GM21825 (cell line): ENCODE measurements at regions not wholly inside any gene's neighbourhood (a gene's known extent, or its start where the extent isn't known, plus 50 kb on each side); places are given as distances from the start of the nearest gene placed in this dataset.

ENCODE experiments used
- ATAC-seq: cut with Tn5 transposase; IDR thresholded peaks from one replicate; pipeline ENCODE4 v1.9.1; 2021; ENCODE audit warnings: mild to moderate bottlenecking, moderate library complexity; ENCODE audit not compliant: unreplicated experiment

DNA sequence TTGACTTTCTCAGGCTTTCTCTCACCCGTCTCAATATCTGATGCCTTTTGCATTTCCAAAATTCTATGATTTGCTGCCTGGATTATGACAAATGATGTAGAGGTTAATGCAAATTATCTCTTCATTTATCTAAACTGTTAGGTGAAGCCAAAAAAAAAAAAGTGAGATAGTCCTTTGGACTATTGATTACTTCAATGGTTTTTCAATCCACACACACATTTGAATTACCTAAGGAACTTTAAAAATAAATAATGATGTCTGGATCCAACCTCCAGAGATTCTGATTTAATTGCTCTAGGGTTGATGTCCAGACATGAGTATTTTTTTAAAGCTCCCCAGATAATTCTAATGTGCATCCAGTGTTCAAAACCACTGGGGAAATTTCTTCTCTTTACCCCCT lies 379.4 kb downstream of the SPATA31D1 start:
- no peak for ATAC-seq

DNA sequence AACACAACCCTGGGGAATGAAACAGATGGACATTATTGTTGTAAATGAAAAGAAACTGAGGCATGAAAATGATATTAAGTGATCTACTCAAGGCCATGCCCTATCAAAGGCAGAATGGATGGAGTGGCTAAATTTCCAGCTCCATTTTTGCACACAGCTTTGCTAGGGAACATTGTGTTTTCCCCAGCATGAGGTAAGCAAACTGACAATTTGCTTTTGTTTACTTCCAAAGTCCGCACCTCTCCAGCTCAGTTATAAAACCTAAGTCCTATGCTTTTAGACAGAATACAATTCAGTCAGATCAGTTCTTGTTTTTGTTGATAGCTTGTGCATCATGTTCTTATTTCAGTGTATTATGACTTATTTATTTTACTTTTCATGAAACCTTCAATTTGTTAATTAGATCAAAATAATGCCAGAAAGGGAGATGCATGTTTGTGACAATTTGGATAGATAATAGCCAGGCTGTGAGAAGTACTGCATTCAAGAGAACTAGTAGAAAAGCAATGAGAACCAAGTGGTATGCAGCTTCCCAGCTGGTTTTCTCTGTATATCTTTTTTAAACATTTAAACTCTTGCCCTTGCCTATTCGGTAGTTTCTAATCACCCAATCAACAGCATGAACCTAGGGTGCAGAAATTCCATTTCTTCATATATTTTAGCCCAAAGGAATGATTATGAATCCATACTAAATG lies 380.8 kb downstream of the SPATA31D1 start:
- no peak for ATAC-seq

DNA sequence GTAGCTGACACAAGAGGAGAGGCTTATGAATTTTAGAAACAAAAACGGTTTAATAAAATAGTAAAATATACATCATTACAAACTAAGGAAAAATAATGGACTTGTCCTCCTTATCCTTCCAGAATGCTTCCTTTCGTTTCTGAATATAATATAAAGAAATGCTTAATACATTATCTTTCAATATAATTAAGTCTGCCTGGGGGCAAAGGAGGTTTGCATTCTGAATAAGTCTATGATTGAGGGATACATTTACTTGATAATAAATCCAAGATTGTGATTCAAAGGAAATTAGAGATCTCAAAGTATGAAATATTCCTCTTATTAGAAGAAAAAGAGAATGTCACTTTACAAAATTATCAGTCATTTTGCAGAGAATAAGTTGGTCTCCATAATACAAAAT lies 386.5 kb downstream of the SPATA31D1 start:
- ATAC-seq, result no peak

DNA sequence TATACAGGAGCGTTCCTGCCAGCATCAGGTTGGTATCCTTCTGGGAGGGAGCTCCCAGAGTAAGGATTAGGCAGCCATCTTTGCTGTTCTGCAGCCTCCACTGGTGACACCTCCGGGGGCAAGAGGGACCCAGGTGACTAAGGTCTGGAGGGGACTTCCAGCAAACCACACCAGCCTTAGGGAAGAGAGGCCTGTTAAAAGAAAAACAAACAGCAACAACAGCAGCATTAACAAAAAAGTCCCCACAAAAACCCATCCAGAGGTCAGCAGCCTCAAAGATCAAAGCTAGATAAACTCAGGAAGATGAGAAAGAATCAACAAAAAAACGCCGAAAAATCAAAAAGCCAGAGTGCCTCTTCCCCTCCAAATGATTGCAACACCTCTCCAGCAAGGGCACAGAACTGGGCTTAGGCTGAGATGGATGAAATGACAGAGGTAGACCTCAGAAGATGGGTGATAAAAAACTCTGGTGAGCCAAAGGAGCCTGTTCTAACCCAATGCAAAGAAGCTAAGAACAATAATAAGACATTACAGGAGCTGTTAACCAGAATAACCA lies 388.2 kb downstream of the SPATA31D1 start:
- ATAC-seq, result no peak

DNA sequence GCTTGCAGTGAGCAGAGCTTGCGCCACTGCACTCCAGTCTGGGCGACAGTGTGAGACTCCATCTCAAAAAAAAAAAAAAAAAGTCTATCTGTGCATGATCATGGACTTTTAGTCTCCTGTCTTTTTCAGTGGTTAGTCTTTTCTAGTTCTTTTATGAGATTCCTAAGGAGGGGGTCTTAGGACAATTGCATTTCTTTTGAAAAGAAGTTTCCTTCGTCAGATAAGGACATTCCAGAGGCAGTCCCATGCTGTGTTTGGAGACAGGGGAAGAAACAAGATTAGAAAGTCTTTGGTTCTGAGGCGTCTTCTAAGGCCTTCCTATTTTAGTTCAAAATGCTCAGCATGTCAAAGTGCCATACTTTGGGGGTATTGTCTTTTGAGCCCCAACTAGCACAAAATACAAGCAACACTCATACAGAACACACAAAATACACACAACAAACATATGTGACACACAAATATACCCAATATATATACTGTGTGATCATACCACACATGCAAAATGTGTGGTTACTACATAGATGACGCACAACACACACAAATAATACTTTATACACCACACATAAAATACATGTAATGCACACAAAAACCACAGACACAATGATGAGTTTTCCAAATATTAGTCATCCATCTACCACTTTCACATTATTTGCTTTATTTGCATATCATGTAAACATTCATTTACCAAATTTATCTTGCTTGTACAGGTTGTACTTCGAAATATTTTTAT lies 394.5 kb downstream of the SPATA31D1 start:
- no peak for ATAC-seq

DNA sequence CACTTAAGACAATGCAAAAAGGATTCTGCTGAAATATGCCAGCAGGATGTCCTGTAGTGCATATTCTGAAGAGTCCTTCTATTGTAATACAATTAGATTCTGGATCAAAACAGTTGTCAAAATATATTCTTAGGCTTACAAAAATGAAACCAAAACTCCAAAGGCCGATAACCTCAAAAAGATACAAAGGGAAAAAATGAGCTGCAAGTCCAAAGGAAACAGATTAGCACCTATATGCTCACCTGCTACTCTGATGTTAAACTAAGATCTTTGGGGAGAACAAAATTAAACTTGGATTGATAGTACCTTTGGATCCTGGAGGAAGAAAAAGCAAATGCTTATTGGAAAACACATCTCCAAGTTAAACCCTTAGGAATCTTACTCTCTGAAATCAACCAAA lies 397.1 kb downstream of the SPATA31D1 start:
- ATAC-seq, result no peak

DNA sequence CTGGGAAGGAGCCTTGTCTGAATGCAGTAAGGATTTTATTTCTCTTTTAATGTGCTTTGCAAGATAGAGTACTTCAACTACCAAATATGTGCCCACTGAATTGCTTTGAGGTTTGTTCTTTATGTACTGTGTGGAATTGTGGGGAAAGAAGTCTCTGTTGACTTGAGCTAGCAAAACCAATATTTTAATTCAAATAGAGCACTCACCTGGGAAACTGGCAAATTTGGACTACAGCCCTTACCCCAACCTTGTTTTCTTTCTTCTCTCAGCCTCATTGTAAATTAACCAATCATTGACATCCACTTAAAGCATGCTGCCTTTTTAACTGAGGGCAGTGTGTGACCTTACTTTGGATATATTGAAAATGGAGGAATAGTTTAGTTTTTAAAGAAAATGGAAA lies 409.0 kb downstream of the SPATA31D1 start:
- no peak for ATAC-seq

DNA sequence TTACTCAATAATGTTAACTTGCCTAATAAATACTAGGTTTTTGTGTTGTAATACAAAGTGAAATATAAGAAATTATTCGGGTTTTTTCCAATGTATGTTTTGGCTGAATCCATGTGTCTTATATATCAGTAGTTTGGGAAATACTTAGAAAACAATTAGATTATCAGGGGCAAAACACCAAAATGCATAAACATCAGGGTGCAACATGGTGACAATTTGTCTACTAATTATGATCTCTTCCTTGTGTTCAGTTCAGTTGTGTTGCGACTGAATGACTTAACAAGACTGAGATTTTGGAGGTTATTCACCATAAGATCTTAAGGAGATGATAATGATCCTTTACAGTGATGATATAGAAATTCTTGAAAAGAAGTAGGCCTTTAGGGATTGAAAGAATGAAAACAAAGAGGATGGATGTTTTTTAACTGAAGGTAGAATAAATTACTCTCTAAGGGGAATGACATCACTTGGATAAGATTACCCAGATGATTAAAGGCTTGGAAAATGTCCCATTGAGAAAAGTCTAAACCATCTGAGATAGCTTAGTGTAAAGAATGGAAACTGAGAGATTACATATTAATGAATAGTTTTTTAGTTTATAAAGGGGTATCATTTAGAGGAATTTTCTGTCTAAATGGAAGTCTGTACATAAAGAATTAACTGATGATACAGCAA lies 415.8 kb downstream of the SPATA31D1 start:
- no peak for ATAC-seq

DNA sequence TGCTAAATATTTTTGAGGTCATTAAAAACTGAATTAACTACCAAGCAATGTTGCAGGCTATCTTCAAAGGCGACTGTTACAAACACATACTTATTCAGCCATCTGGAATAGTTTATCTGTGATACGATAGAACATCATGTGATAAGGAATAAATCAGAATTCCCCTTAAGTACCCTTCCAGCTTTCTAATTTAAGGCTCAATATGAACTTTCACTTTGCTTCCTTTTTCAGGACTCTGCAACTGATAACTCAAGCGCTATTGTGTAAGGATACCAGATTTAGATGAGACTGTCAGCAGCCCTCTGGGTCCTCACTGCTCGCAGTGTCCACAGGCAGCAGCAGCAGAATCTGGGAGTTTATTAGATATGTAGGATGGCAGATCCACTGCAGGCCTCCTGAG lies 416.3 kb downstream of the SPATA31D1 start:
- ATAC-seq, result no peak

DNA sequence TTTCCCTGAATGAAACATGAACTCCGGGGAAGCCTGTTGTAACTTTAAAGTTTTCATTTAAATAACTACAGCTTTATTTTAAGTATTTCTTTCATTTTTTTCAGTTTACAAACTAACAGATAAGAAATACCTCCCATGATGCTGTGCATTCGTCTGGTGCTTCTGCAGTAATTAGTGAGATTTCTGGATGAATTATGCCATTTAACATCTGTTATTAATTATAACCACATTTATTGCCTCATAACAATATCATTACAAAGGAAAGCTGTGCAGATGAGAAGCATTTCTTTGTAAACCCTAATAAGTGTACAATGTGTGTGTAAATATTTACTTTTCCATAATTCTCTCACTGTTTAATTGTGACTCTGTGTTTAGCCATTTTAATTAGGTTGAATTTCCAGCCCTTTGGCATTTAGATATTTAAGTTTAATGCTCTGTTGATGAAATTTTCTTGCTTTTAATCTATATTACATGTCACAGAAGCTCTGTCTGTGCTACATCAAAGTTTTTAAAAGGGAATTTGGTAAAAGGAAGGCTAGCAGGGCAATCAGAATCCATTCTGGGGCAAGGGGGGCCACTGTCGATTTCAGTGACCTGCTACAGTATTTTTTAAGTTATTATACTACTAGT lies 418.0 kb downstream of the SPATA31D1 start:
- ATAC-seq, result no peak

DNA sequence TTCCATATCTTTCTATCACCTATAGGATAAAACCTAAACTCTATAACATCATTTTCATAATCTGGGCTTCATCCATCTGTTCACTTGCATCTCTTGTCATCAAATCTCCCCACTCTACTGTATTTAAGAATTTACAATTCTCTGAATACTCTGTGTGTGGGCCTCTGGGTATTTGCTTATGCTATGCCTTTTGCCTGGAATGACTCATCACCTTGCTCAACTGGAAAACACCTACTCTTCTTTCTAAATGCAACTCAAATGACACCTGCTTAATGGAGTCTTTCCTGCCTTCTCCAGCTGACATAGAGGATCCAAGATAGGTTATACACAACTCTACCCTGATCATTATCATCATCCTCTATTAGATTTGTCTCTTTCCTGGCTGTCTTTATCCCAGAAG lies 421.7 kb downstream of the SPATA31D1 start:
- ATAC-seq, result peak; percentile 93

DNA sequence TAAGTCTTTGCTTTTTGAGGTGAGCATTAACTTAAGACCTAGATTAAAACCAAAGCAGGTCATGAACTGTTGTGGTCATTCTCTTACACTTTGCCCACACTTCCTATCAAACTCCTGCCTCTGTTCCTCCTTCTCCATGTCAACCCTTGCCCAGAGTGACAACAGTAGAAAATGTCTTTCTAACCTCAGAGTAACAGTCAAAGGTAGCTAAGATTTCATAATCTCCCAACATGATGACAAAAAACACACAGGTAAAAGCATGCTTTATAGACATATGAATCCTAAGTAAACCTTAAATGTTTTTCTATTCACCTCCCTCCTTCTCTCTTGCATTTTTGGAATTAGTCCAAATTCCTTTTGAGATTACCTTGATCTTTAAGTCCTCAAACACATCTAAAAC lies 422.3 kb downstream of the SPATA31D1 start:
- ATAC-seq, result no peak

DNA sequence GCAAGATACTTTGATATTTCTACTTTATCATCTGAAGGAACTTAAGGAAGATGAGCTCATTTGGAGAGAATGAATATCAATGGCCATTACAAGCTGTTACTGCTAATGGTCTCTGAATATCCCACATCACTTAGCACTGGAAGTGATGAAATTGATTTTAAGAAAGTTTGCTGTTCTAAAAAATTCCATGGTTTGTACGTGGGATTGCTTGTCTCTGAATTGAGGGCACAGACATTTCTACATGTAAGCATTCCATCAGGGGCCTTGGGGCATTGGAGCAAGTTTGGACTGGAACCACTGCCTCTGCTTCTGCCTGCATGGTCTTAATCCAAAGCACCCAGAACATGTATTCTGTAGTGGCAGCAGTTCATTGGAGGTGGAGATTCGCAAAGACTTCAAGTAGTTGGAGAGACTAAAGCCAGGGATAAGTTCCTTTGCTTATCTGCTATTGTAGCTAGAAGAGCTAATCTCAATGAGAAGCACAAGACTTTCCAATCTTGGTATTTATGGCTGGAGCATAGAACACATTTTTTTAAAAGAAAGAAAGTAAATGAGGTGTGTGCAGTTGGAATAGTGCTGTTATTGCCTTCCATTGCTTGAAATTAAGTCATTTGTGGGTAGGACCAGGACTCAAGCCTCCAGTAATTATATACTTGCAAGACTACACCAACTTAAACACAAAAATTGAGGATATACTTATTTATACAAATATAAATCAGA lies 424.2 kb downstream of the SPATA31D1 start:
- no peak for ATAC-seq

DNA sequence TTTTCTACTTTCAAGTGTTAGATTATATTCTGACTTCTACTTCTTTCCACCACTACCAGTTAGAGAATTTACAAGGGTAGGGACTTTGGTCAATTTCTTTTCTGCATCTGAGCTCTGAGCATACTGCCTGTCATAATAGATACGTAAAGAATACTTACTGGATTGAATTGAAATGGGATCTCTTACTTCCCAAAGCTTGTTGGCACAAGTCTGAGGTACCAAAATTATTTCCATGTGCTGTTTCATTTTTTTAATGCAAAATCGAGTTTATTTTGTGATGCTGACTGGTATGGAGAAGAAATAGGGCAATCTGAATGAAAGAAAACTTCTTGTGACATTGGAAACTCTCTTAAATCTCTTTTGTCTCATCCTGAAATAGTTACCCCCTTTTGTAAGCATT lies 428.9 kb downstream of the SPATA31D1 start:
- ATAC-seq, result no peak

DNA sequence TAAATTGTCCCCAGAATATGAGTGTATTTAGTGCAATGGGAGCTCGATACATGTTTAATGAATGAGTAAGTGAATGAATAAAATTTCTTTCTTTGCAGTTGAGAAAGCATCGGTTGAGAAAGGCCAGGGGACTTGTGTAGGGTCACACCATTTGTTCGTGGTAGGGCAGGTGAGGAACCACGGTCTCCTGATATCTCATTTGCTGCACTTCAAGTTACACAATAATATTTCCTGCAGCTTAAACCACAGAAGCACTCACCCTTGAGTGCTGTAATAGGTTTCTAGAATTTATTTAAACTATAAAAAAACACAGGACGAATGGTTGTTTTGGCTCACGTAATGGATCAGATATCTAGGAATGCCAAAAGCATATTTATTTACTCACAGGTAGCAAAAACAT lies 429.8 kb downstream of the SPATA31D1 start:
- no peak for ATAC-seq

DNA sequence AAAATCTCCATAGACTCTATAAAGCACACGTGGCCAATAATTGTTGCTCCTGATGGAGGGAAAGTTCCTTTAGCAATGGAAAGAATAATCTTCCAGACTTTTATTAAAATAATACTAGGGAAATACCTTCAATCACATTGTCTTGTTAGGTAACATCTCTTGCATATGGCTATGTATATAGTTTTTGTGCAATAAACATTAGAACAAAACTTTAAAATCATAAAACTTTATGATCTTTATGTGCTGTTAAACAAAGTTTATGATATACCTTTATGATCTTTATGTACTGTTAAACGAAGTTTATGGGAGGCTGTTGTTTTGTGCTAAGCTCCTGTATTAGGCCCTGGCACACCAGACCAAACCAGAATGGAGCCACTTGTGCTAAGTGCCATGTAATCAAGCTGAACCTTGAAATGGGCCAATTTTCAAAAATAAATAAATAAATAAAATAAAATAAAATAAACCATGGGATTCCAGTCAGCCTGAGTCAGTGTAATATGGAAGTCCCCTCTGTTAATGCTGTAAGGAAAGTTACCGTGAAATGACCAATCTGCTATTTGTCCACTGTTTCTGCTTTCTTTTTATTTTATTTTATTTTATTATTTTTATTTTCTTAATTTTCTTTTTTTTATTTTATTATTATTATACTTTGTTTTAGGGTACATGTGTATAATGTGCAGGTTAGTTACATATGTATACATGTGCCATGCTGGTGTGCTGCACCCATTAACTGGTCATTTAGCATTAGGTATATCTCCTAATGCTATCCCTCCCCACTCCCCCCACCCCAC lies 431.3 kb downstream of the SPATA31D1 start:
- no peak for ATAC-seq

DNA sequence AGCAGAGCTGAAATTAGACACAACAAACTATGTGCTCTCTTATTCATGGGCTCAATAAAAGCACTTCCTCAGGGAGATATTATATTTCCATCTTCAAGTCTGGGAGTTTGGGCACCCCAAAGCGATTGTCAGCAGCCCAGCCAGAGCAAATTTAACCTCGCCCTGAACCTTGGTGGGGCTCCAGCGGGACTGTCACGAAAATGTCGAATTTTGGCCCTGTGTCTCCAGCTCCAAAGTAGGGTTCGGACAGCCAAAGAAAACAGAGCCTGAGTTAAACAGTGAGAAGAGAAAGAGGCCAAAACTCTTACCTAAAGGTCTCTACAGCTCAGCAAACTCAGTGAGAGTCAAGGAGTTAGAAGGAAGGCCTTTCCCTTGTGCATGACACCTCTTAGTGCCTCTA lies 432.9 kb downstream of the SPATA31D1 start:
- ATAC-seq, result no peak

DNA sequence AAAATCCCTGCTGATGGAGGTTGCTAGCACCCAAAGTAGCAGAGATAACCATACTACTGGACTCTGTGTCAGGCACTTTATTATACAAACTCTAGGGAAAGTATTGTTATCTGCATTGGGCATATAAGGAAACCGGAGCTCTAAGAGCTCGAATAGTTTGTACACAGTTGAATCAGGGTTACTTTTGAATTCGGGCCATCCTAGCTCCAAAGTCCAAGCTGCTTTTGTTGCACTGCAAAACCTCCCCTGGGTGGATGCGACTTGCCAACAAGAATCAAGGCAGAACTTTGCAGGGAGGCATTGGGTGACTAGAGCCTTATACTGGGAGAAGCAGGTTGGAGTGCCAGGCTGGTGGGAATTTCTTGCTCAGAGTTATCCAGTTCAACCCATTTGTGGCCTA lies 435.1 kb downstream of the SPATA31D1 start:
- ATAC-seq, result no peak

DNA sequence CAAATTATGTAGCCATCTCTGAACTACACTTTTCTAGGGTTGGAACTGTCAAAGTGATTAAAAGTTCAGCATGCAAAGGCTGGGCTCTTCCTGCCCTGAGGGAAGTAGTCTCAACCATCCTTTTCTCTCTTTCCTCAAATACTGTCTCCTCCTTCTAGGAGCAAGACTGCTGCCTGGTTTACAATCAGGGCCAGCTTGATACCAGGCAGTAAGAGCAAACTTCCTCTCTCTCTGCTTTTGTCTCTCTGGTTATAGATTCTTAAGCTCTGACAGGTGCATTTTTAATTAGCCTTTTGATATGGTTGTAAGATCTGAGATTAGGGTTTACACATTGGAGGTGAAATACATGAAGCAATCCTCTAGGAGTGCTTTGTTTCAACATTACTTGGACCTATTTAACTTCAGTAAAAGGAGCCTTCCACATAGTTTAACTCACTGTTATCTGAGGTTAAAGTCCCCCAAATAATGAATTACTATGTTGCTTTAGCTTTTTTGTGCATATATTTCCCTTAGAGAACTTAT lies 436.1 kb downstream of the SPATA31D1 start:
- ATAC-seq, result no peak

DNA sequence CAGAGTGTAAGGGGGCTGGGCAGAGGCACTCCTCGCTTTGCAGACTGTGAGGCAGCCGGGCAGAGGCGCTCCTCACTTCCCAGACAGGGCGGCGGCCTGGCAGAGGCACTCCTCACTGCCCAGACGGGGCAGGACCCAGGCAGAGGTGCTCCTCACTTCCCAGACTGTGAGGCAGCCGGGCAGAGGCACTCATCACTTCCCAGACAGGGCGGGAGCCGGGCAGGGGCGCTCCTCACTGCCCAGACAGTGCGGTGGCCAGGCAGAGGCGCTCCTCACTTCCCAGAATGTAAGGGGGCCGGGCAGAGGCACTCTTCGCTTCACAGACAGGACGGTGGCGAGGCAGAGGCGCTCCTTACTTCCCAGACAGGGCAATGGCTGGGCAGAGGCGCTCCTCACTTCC lies 442.5 kb downstream of the SPATA31D1 start:
- ATAC-seq, result no peak
